DMS53 treated with DMSO at 0.1 percent for 48 hours (cell line): ENCODE measurements at regions not wholly inside any gene's neighbourhood (a gene's known extent, or its start where the extent isn't known, plus 50 kb on each side); places are given as distances from the start of the nearest gene placed in this dataset.
"Not testable (repeated sequence)": the region's sequence is repeated elsewhere in the genome, so short reads cannot be mapped to it uniquely, and the experiment has no call there.

ENCODE experiments used
- DNase-seq: peaks from one replicate; lab custom pipeline; 2025; ENCODE audit not compliant: unreplicated experiment; lab: John Stamatoyannopoulos, UW

GRCh38 chr18:25503567-25504081 lies 151.7 kb upstream of the ZNF521 start:
- DNase-seq = no peak

GRCh38 chr18:25497151-25497794 lies 145.3 kb upstream of the ZNF521 start:
- no peak for DNase-seq

GRCh38 chr18:25496544-25496943 lies 144.6 kb upstream of the ZNF521 start:
- DNase-seq = no peak

- no peak for DNase-seq
Measured at GRCh38 chr18:25495606-25496005, 143.6 kb upstream of the ZNF521 start.

GRCh38 chr18:25494888-25495287 lies 142.9 kb upstream of the ZNF521 start:
- DNase-seq = no peak

GRCh38 chr18:25493401-25493800 lies 141.4 kb upstream of the ZNF521 start:
- no peak for DNase-seq

GRCh38 chr18:25490316-25490715 lies 138.3 kb upstream of the ZNF521 start:
- no peak for DNase-seq

GRCh38 chr18:25473008-25473407 lies 121.0 kb upstream of the ZNF521 start:
- DNase-seq = no peak

GRCh38 chr18:25470756-25471524 lies 119.0 kb upstream of the ZNF521 start:
- DNase-seq = not testable (repeated sequence)

GRCh38 chr18:25470062-25470461 lies 118.1 kb upstream of the ZNF521 start:
- no peak for DNase-seq

GRCh38 chr18:25469489-25469888 lies 117.5 kb upstream of the ZNF521 start:
- no peak for DNase-seq

- no peak for DNase-seq
Measured at GRCh38 chr18:25467226-25467987, 115.4 kb upstream of the ZNF521 start.

GRCh38 chr18:25465152-25465732 lies 113.3 kb upstream of the ZNF521 start:
- no peak for DNase-seq

GRCh38 chr18:25464227-25464626 lies 112.3 kb upstream of the ZNF521 start:
- DNase-seq = no peak

- no peak for DNase-seq
Measured at GRCh38 chr18:25463726-25464125, 111.8 kb upstream of the ZNF521 start.

- DNase-seq = no peak
Measured at GRCh38 chr18:25459814-25460213, 107.8 kb upstream of the ZNF521 start.

GRCh38 chr18:25457601-25458000 lies 105.6 kb upstream of the ZNF521 start:
- no peak for DNase-seq

GRCh38 chr18:25457126-25457525 lies 105.2 kb upstream of the ZNF521 start:
- no peak for DNase-seq

GRCh38 chr18:25456334-25457010 lies 104.5 kb upstream of the ZNF521 start:
- DNase-seq = no peak

- no peak for DNase-seq
Measured at GRCh38 chr18:25455646-25456045, 103.7 kb upstream of the ZNF521 start.

- no peak for DNase-seq
Measured at GRCh38 chr18:25455159-25455558, 103.2 kb upstream of the ZNF521 start.
